H7 (cell line): ENCODE measurements at regions not wholly inside any gene's neighbourhood (a gene's known extent, or its start where the extent isn't known, plus 50 kb on each side); places are given as distances from the start of the nearest gene placed in this dataset.

ENCODE experiments used
- DNase-seq: peaks from one replicate; pipeline ENCODE4 v3.0.0; 2012
- H3K27me3 ChIP-seq: 2 replicates; pipeline ENCODE4 v1.6.0; 2011; ENCODE audit warnings: mild to moderate bottlenecking, low read length; ENCODE audit not compliant: control insufficient read depth, insufficient read depth
- H3K36me3 ChIP-seq: replicated peaks from 2 replicates; pipeline ENCODE4 v1.5.1; 2011; ENCODE audit warnings: low read length; ENCODE audit not compliant: control insufficient read depth, insufficient read depth
- H3K4me3 ChIP-seq: 2 replicates; pipeline ENCODE4 v1.5.1; 2011; ENCODE audit warnings: low read depth, mild to moderate bottlenecking, control low read depth, low read length, moderate library complexity; ENCODE audit not compliant: insufficient read depth

GRCh38 chr3:16818945-16819344 lies 65.8 kb upstream of the PLCL2 start:
- no peak for DNase-seq
- no peaks in the 10 kb centered on the region for H3K27me3 ChIP-seq
- H3K4me3 ChIP-seq, result no peak overlapping the region
- no peaks in the 10 kb centered on the region for H3K36me3 ChIP-seq

DNA sequence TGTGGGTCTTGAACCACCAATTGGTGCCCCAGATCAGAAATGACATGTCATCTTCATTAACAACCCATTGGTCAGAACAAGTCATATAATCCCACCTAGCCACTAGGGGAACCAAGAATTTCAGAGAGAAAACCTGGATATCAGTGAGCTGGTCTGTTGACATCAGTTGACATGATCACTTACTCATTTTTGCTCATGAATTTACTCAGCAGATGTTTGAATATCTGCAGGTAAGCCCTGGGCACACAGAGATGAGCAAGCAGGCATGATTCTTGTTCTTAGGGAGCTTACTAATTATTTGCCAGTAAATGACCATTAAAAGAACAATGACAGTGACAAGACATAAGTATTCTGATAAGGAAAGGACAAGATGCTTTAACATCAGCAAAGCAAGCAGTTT lies 64.3 kb upstream of the PLCL2 start:
- Histone ChIP-seq H3K27me3 (no peaks in the 10 kb centered on the region), H3K36me3 (no peaks in the 10 kb centered on the region), H3K4me3 (no peak overlapping the region)
- no peak for DNase-seq

- no peak for DNase-seq
- Histone ChIP-seq H3K27me3 (no peaks in the 10 kb centered on the region), H3K36me3 (no peaks in the 10 kb centered on the region)
Observed at GRCh38 chr3:16821053-16821452, 63.7 kb upstream of the PLCL2 start.

GRCh38 chr3:16824081-16824696 lies 60.6 kb upstream of the PLCL2 start:
- H3K4me3 ChIP-seq, result no peak overlapping the region
- H3K36me3 ChIP-seq, result no peaks in the 10 kb centered on the region
- H3K27me3 ChIP-seq, result no peaks in the 10 kb centered on the region
- DNase-seq, result no peak

More at GRCh38 chr3:16821053-16821452, 63.7 kb upstream of the PLCL2 start:
- H3K4me3 ChIP-seq, result no peak overlapping the region

GRCh38 chr3:16825617-16826204 lies 59.0 kb upstream of the PLCL2 start:
- Histone ChIP-seq H3K4me3 (no peak overlapping the region), H3K36me3 (no peaks in the 10 kb centered on the region), H3K27me3 (no peaks in the 10 kb centered on the region)
- no peak for DNase-seq

DNA sequence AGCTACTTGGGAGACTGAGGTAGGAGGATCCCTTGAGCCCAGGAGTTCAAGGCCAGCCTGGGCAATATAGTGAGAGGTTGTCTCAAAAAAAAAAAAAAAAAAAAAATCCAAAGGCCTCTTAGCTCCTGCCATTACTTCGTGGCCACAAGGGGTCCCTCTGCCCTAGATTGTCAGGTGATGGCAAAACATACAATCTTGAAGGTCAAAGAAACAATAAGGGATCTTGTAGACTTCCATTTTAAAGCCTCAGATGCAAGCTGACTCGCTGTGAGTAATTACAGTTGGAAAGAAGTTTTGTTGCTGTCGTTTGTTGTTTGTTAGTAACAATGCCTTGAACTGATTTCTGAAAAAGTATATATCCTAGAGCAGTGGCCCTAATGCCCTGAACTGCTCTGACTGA lies 55.9 kb upstream of the PLCL2 start:
- Histone ChIP-seq H3K36me3 (no peaks in the 10 kb centered on the region), H3K4me3 (no peak overlapping the region), H3K27me3 (no peaks in the 10 kb centered on the region)
- DNase-seq, result peak; percentile 42

DNA sequence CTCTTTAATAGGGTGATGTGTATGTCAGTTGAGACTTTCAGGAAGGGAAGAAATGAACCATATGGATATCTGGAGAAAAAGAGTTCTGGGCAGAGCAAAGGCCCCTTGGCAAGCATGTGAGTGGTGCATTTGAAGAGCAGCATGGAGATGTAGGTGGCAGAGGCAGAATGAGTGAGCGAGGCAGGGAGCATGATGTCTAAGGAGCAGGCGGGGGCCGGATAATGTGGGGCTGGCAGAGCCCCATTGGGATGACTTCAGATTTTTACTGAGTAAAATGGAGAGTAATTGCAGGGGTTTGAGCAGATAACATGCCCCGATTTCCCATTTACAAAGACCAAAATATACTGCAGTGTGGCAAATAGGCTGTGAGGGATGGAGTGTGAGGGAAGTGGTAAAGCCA lies 52.9 kb upstream of the PLCL2 start:
- Histone ChIP-seq H3K36me3 (no peaks in the 10 kb centered on the region), H3K4me3 (no peak overlapping the region)
- no peak for DNase-seq

DNA sequence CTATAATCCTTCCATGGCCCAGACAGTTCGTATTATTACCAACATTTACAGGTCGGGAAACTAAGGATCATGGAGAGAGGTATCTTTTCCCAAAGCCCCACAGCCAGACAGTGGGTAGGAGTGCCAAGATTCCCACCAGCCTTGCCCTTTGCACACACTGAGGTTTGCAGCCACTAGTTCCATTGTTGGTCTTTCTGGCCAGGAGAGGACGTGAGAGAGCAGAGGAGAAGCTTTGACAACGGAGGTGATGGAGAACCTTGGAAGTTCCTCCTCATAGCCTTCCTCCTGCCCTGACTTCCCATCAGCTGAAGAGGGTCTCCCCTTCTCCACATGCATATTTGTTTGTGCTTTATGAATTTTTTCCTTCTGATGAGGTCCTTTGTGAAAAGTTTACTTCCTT lies 50.5 kb upstream of the PLCL2 start:
- H3K36me3 ChIP-seq, result no peaks in the 10 kb centered on the region
- no peak overlapping the region for H3K4me3 ChIP-seq
- no peaks in the 10 kb centered on the region for H3K27me3 ChIP-seq
- DNase-seq, result no peak

More for the DNA sequence above, 52.9 kb upstream of the PLCL2 start:
- no peaks in the 10 kb centered on the region for H3K27me3 ChIP-seq

DNA sequence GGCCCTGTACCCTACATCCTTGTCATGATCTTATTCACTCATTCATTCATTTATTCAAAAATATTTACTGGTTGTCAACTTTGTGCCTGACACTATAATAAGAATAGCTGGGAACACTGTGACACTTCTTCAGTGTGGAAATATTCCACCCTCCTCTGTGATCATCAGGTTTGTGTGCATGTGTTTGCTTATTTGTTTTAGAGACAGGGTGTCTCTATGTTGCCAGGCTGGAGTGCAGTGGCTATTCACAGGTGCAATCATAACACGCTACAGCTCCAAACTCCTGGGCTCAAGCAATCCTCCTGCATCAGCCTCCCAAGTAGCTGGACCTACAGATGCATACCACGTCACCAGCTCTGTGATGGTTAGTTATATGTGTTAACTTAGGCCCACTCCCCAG lies 50.0 kb upstream of the PLCL2 start:
- Histone ChIP-seq H3K27me3 (no peaks in the 10 kb centered on the region), H3K36me3 (no peaks in the 10 kb centered on the region), H3K4me3 (no peak overlapping the region)
- DNase-seq, result no peak
